ENCODE measurements at regions not wholly inside any gene's neighbourhood (a gene's known extent, or its start where the extent isn't known, plus 50 kb on each side); places are given as distances from the start of the nearest gene placed in this dataset.

DNA sequence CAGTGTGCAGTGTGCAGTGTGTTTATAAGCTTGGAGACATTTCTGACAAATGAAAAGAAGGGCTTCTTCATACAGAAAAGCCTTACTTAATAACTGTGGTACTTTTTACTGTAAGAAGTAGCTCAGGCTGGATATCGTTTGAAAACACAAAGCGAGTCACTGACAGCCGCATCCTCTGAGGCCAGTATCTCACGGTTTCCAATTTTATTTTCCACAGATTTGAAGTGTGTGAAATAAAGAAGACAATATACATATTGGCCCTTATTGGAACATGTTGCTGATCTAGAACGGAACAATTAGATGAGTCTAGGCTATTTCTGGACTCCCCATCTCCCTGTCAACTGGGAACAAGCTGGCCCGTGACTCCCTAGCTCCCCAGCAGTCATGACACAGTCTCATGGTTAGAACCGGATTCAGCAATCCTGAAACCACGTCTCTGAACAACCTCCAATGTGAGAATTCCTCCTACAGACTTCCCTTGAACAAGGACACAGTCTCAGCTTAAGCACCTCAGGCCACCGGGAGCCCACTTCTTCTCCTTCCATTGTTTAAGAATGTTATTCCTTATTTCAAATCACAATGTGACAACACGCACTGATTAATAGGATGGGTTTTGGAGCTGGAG is 484.5 kb downstream of the COG6 start:
- H4K20me1 ChIP-seq (replicated peaks; ENCODE audit: insufficient read depth): no peaks in the 10 kb centered on the region
- H3K4me2 ChIP-seq: no peak overlapping the region
- Mint-ChIP-seq H3K4me3 (no peak overlapping the region), H3K4me1 (no peaks in the 10 kb centered on the region), H3K27me3 (ENCODE audit: insufficient read depth, low read depth, poor library complexity) (peaks cover 4% of the 10 kb centered on the region), H3K9me3 (no peaks in the 10 kb centered on the region; the same call in 2 of the 3 replicates), H3K27ac (no peak overlapping the region), H3K36me3 (ENCODE audit: low read depth) (no peaks in the 10 kb centered on the region)
- no peak overlapping the region for H3K27ac ChIP-seq (ENCODE audit: low read depth)
- H3K4me3 ChIP-seq: no peak overlapping the region
- no peaks in the 10 kb centered on the region for H3K36me3 ChIP-seq (ENCODE audit: insufficient read depth)
- peaks cover 21% of the 10 kb centered on the region for H3K9me2 ChIP-seq (ENCODE audit: insufficient read depth)
- DNase-seq (ENCODE audit: low spot score) (no peak), ATAC-seq (no peak)
- no peaks in the 10 kb centered on the region for H3K79me2 ChIP-seq (replicated peaks; ENCODE audit: insufficient read depth)
- no peaks in the 10 kb centered on the region for H3K27me3 ChIP-seq (ENCODE audit: insufficient read depth)
- H2AFZ ChIP-seq: no peak overlapping the region
- no peaks in the 10 kb centered on the region for H3K4me1 ChIP-seq (ENCODE audit: insufficient read depth)
- TF ChIP-seq JUNB (IDR thresholded peaks at IDR 0.05; ENCODE audit: unreplicated experiment) (no peak), EZH2phosphoT487 (IDR thresholded peaks at IDR 0.05; ENCODE audit: unreplicated experiment) (no peak), ZNF114 (CRISPR knock-in tag; IDR thresholded peaks at IDR 0.05) (no peak), NANOG (IDR thresholded peaks at IDR 0.05; ENCODE audit: borderline replicate concordance) (no peak), ETS1 (IDR thresholded peaks at IDR 0.05) (no peak), CREB1 (CRISPR knock-in tag; IDR thresholded peaks at IDR 0.05; ENCODE audit: low read depth) (no peak), ZNF331 (CRISPR knock-in tag; IDR thresholded peaks at IDR 0.05; ENCODE audit: low read depth) (no peak), STAT1 (IDR thresholded peaks at IDR 0.05; ENCODE audit: unreplicated experiment) (no peak), POLR2AphosphoS5 (IDR thresholded peaks at IDR 0.05; ENCODE audit: low read depth) (no peak), EZH2 (IDR thresholded peaks at IDR 0.05; ENCODE audit: low read depth, unreplicated experiment) (no peak)
- TF ChIP-seq, protein P1, sequence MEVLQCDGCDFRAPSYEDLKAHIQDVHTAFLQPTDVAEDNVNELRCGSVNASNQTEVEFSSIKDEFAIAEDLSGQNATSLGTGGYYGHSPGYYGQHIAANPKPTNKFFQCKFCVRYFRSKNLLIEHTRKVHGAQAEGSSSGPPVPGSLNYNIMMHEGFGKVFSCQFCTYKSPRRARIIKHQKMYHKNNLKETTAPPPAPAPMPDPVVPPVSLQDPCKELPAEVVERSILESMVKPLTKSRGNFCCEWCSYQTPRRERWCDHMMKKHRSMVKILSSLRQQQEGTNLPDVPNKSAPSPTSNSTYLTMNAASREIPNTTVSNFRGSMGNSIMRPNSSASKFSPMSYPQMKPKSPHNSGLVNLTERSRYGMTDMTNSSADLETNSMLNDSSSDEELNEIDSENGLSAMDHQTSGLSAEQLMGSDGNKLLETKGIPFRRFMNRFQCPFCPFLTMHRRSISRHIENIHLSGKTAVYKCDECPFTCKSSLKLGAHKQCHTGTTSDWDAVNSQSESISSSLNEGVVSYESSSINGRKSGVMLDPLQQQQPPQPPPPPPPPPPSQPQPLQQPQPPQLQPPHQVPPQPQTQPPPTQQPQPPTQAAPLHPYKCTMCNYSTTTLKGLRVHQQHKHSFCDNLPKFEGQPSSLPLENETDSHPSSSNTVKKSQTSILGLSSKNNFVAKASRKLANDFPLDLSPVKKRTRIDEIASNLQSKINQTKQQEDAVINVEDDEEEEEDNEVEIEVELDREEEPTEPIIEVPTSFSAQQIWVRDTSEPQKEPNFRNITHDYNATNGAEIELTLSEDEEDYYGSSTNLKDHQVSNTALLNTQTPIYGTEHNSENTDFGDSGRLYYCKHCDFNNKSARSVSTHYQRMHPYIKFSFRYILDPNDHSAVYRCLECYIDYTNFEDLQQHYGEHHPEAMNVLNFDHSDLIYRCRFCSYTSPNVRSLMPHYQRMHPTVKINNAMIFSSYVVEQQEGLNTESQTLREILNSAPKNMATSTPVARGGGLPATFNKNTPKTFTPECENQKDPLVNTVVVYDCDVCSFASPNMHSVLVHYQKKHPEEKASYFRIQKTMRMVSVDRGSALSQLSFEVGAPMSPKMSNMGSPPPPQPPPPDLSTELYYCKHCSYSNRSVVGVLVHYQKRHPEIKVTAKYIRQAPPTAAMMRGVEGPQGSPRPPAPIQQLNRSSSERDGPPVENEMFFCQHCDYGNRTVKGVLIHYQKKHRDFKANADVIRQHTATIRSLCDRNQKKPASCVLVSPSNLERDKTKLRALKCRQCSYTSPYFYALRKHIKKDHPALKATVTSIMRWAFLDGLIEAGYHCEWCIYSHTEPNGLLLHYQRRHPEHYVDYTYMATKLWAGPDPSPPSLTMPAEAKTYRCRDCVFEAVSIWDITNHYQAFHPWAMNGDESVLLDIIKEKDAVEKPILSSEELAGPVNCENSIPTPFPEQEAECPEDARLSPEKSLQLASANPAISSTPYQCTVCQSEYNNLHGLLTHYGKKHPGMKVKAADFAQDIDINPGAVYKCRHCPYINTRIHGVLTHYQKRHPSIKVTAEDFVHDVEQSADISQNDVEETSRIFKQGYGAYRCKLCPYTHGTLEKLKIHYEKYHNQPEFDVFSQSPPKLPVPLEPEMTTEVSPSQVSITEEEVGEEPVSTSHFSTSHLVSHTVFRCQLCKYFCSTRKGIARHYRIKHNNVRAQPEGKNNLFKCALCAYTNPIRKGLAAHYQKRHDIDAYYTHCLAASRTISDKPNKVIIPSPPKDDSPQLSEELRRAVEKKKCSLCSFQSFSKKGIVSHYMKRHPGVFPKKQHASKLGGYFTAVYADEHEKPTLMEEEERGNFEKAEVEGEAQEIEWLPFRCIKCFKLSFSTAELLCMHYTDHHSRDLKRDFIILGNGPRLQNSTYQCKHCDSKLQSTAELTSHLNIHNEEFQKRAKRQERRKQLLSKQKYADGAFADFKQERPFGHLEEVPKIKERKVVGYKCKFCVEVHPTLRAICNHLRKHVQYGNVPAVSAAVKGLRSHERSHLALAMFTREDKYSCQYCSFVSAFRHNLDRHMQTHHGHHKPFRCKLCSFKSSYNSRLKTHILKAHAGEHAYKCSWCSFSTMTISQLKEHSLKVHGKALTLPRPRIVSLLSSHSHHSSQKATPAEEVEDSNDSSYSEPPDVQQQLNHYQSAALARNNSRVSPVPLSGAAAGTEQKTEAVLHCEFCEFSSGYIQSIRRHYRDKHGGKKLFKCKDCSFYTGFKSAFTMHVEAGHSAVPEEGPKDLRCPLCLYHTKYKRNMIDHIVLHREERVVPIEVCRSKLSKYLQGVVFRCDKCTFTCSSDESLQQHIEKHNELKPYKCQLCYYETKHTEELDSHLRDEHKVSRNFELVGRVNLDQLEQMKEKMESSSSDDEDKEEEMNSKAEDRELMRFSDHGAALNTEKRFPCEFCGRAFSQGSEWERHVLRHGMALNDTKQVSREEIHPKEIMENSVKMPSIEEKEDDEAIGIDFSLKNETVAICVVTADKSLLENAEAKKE (CRISPR knock-in tag; IDR thresholded peaks at IDR 0.05): no peak
- TF ChIP-seq, protein P2, sequence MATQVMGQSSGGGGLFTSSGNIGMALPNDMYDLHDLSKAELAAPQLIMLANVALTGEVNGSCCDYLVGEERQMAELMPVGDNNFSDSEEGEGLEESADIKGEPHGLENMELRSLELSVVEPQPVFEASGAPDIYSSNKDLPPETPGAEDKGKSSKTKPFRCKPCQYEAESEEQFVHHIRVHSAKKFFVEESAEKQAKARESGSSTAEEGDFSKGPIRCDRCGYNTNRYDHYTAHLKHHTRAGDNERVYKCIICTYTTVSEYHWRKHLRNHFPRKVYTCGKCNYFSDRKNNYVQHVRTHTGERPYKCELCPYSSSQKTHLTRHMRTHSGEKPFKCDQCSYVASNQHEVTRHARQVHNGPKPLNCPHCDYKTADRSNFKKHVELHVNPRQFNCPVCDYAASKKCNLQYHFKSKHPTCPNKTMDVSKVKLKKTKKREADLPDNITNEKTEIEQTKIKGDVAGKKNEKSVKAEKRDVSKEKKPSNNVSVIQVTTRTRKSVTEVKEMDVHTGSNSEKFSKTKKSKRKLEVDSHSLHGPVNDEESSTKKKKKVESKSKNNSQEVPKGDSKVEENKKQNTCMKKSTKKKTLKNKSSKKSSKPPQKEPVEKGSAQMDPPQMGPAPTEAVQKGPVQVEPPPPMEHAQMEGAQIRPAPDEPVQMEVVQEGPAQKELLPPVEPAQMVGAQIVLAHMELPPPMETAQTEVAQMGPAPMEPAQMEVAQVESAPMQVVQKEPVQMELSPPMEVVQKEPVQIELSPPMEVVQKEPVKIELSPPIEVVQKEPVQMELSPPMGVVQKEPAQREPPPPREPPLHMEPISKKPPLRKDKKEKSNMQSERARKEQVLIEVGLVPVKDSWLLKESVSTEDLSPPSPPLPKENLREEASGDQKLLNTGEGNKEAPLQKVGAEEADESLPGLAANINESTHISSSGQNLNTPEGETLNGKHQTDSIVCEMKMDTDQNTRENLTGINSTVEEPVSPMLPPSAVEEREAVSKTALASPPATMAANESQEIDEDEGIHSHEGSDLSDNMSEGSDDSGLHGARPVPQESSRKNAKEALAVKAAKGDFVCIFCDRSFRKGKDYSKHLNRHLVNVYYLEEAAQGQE (IDR thresholded peaks at IDR 0.05; ENCODE audit: unreplicated experiment): no peak
- TF ChIP-seq, protein P3, sequence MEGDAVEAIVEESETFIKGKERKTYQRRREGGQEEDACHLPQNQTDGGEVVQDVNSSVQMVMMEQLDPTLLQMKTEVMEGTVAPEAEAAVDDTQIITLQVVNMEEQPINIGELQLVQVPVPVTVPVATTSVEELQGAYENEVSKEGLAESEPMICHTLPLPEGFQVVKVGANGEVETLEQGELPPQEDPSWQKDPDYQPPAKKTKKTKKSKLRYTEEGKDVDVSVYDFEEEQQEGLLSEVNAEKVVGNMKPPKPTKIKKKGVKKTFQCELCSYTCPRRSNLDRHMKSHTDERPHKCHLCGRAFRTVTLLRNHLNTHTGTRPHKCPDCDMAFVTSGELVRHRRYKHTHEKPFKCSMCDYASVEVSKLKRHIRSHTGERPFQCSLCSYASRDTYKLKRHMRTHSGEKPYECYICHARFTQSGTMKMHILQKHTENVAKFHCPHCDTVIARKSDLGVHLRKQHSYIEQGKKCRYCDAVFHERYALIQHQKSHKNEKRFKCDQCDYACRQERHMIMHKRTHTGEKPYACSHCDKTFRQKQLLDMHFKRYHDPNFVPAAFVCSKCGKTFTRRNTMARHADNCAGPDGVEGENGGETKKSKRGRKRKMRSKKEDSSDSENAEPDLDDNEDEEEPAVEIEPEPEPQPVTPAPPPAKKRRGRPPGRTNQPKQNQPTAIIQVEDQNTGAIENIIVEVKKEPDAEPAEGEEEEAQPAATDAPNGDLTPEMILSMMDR (conservative IDR thresholded peaks at IDR 0.05; ENCODE audit: low read depth in 2 of 2): no peak
- no peaks in the 10 kb centered on the region for H3F3A ChIP-seq (replicated peaks; ENCODE audit: low read depth)

All from GM23338 (cell line).